ENCODE measurements at regions not wholly inside any gene's neighbourhood (a gene's known extent, or its start where the extent isn't known, plus 50 kb on each side); places are given as distances from the start of the nearest gene placed in this dataset.
A peak's percentile ranks its signal among the peaks of the same experiment; 100 is the strongest.
"Not testable (repeated sequence)": the region's sequence is repeated elsewhere in the genome, so short reads cannot be mapped to it uniquely, and the experiment has no call there.

DNA sequence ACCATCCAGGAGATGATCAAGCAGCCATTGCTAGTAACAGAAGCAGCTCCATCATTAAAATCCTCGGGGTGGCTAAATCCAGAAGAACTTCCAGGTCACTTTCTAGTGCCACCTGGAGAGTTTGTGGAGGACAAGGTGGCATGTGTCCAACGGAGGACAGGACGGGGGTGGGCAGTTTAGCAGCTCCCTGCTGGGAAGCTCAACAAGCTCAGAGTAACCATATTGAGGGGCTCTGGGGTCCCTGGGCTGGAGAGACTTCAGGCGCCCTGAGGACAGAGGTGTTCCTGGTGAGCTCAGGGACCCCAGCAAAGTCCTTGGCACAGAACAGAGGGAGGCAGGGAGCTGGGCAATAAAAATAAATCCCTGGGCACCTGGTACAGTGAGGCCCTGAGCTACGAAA lies 140.0 kb upstream of the FHL2 start:
- DNase-seq (ENCODE audit: low read depth), result no peak

DNA sequence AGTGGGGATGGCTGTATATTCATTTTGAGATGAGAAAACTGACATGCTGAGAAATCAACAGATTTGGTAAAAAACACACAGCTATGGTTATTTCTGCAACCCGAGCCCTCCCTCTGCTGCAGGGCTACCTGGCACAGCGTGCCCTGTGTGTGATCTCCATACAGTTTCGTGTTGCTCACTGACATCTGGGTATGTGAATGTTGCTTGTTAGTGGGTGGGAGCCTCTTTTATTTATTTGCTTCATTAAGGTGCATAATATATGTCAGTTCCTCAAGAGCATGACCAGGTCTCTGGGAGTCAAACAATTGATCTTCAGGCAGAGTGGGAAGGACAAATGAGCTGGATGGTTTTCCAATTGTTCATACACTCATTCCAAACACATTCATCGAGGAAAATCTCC lies 139.1 kb upstream of the FHL2 start:
- no peak for DNase-seq (ENCODE audit: low read depth)

DNA sequence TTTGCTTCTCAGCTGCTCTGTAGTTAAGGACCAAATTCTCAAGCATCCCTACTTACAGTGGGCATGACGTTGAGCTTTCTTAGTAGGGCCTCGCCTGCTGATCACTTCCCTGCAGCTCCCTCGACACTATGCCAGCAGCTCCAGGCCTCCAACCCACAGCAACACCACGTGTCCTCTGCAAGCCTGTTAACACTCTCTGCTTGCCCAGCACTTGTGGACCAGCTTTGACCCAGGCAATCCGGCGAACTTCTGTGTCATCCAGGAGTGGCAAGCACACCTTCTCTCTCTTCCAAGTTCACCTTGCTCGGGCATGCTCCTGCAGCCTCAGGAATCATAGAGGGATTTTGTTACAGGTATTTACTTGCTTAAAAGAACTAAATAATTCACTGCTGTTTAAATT lies 138.6 kb upstream of the FHL2 start:
- DNase-seq (ENCODE audit: low read depth), result no peak

GRCh38 chr2:105536175-105536574 lies 137.3 kb upstream of the FHL2 start:
- no peak for DNase-seq (ENCODE audit: low read depth)

GRCh38 chr2:105529258-105529657 lies 130.4 kb upstream of the FHL2 start:
- DNase-seq (ENCODE audit: low read depth), result not testable (repeated sequence)

DNA sequence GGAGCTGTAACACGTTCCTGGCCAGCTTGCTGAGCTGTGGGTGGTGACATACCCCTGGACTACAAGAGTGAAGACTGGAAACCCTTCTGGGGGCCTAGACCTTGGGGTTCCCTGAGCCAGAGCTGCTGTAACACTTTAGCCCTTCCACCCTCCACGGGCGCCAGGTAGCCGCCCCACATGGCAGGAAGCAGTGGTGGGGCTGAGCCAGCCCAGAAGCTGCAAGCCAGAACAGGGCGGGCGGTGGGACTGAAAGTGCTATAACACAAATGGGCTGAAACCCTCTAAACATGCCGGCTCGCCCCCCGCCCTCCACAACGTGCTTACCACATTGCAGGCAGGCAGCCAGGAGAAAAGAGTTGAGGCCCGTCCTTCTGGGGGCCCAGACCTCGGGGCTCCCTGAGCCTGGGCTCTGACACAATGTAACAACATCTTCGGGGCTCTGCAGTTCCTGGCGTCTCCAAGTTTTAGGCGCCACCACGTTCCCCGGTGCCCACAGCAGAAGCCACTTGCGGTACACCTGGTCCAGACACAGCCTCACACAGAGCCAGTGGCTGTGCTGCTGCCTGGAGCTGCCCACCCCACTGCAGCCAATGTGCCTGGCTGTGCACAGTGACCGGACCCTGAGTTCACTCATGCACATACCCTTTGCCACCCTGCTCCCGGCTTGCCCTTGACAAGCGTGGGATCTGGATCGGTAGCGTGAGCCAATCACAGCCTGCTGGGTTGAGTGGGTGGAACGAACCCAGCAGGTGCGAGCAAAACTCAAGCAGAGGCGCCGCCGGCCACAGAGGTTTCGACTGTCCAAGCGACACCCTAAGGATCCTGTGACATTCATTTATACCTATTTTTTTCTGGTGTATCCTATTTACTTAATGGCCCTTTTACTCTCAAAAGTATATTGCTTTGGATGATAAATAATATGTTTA lies 127.4 kb upstream of the FHL2 start:
- DNase-seq (ENCODE audit: low read depth), result no peak

DNA sequence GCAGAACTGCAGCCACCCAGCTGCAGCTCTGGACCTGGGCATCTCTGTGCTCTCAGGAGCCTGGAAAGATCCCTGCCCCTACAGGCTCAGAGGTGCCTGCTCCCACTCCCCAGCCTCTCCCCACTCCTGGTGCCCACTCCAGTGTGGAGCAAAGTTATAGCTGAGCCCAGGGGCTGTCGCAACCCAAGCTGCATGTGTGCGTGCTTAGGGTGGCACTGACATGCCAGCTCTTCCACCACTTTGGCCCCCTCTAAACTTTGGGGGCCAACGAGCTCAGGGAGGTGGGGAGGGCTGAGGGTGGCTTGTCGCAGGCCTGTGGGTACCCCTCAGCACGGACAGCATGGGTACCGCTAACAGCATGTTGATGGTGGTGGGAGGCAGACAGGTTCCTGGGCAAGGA lies 126.3 kb upstream of the FHL2 start:
- no peak for DNase-seq (ENCODE audit: low read depth)

- DNase-seq (ENCODE audit: low read depth), result no peak
Observed at GRCh38 chr2:105522645-105523044, 123.8 kb upstream of the FHL2 start.

- no peak for DNase-seq (ENCODE audit: low read depth)
Observed at GRCh38 chr2:105521616-105522015, 122.8 kb upstream of the FHL2 start.

DNA sequence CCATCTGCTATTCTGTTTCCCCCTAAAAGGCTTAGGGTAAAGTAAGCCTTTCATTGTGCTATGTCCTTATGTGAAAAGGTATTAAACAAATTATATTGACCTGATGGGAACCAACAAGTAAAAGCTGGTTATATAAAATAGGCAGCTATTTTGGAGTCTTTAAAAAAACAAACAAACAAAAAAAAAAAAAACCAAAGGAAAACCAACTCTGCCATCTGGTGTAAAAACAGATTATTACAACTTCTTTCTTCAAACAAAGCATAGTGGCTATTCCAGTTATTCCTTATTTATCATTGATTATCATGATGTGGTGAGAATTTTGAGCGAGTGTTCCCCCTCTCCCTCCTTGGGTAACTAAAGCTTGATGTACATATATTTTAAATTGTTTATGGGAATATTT lies 122.3 kb upstream of the FHL2 start:
- no peak for DNase-seq (ENCODE audit: low read depth)

GRCh38 chr2:105519516-105519915 lies 120.7 kb upstream of the FHL2 start:
- no peak for DNase-seq (ENCODE audit: low read depth)

DNA sequence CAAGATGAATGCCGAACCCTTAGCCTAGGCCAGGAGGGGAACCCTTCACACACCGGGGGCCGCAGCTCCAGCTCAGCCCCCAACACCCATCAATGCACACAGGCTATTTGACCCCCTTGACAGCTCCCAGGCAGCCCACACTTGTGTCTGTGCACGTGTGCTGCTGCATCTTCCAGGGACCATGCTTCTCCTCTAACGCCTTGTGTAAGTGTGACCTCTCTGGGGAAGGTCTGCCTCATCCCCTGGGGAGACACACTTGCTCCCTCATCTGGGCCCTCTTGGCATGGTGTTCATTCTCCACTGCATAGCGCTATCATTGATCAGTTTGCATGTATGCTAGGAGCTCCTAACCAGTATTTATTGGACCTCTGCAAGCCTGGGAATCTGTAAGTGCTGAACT lies 120.0 kb upstream of the FHL2 start:
- no peak for DNase-seq (ENCODE audit: low read depth)

- DNase-seq (ENCODE audit: low read depth), result peak; percentile 87
Observed at GRCh38 chr2:105517814-105518705, 119.2 kb upstream of the FHL2 start.

DNA sequence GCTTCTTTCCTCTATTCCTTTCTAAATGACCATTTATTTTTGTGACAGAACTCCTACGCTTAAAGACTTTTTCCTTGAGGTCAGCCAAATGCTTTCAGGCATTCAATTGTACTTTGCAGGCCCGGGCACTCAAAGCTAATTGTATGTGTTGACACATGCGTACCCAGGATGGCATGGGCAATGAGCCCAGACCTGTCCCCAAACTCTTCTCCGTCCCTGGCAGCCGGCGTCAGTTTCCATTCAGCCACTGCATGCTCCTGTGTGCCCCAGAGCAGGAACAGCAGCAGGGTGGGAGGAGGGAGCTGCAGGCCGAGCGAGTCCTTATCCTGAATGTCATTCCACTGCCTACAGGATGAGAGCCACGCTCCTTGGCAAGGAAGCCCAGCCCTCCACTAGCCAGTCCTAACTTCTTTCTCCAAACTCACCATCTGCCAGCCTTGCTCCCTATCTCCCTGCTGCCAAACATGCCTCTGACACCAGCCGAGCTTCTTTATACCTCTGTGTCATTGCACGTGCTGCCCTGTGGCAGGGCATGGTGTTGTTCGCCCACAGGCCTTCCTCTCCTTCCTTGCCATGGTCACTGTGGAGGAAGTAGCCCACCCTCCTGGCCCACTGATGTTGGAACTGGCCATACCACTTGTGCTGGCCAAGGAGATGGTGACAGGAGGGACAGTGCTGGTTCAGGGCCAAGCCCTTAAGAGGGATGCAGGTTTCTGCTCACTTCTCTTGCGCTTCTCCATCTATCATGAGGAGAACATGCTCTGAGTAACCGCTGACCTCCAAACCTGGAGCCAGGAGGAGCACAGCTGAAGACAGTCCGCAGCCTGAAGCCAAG lies 116.9 kb upstream of the FHL2 start:
- no peak for DNase-seq (ENCODE audit: low read depth)

GRCh38 chr2:105514576-105514975 lies 115.7 kb upstream of the FHL2 start:
- DNase-seq (ENCODE audit: low read depth), result no peak

GRCh38 chr2:105510761-105511528 lies 112.1 kb upstream of the FHL2 start:
- peak; percentile 72 for DNase-seq (ENCODE audit: low read depth)

- no peak for DNase-seq (ENCODE audit: low read depth)
Observed at GRCh38 chr2:105509269-105510086, 110.6 kb upstream of the FHL2 start.

DNA sequence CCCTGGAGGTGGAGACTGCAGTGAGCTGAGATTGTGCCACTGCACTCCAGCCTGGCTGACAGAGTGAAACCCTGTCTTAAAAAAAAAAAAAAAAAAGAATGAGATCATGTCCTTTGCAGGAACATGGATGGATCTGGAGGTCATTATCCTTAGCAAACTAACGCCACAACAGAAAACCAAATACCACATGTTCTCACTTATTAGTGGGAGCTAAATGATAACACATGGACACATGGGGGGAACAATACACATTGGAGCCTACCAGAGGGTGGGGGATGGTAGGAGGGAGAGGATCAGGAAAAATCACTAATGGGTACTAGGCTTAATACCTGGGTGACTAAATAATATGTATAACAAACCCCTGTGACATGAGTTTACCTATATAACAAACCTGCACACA lies 108.0 kb upstream of the FHL2 start:
- DNase-seq (ENCODE audit: low read depth), result not testable (repeated sequence)

DNA sequence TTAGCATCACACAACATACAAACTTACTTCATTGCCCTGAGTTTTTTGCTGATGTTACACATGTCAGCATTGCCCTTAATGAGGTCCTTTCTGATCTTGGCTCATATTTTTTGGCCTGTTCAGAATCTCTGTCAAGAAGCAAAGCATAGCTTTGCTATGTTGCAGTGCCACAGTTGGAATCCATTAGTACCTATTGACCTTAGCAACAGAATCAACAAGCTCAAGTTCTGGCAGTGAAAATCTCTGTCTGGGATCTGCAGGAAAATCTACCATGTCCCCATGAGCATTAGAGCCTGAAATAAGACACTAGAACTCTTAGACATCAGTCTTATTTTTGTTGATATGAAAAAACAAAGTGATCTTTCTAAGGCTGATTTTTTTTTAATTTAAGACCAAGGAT lies 105.6 kb upstream of the FHL2 start:
- DNase-seq (ENCODE audit: low read depth), result no peak

Measured in LHCN-M2 (cell line).